GM21360 (cell line): ENCODE measurements at regions not wholly inside any gene's neighbourhood (a gene's known extent, or its start where the extent isn't known, plus 50 kb on each side); places are given as distances from the start of the nearest gene placed in this dataset.
"Not testable (repeated sequence)": the region's sequence is repeated elsewhere in the genome, so short reads cannot be mapped to it uniquely, and the experiment has no call there.

Experiments
- ATAC-seq: cut with Tn5 transposase; IDR thresholded peaks from one replicate; pipeline ENCODE4 v1.9.1; 2021; ENCODE audit warnings: mild to moderate bottlenecking, moderate library complexity; ENCODE audit not compliant: unreplicated experiment

- ATAC-seq = no peak
Measured at GRCh38 chr3:147244397-147244796, 161.9 kb downstream of the ZIC4 start.

- no peak for ATAC-seq
Measured at GRCh38 chr3:147240581-147240980, 165.8 kb downstream of the ZIC4 start.

DNA sequence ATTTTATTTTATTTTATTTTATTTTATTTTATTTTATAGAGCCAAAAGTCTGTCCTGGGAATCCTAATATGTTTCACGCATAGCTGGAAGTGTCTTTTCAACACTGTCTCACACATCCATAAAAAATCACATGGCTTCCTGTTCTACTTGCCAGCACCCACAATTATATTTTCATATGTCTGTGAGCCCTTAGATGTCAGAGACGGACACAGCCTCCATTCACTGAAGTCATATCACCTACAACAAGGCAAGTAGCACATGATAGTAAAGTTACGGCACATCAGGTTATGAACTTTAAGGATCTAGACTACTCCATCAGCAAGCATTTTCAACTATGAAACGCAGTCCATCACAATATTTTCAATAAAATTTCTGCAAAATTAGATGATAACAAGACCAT, 168.4 kb downstream of the ZIC4 start:
- no peak for ATAC-seq

GRCh38 chr3:147231980-147232379, 174.4 kb downstream of the ZIC4 start:
- not testable (repeated sequence) for ATAC-seq

GRCh38 chr3:147231111-147231510, 175.2 kb downstream of the ZIC4 start:
- no peak for ATAC-seq

- no peak for ATAC-seq
Measured at GRCh38 chr3:147222291-147222690, 184.1 kb downstream of the ZIC4 start.

DNA sequence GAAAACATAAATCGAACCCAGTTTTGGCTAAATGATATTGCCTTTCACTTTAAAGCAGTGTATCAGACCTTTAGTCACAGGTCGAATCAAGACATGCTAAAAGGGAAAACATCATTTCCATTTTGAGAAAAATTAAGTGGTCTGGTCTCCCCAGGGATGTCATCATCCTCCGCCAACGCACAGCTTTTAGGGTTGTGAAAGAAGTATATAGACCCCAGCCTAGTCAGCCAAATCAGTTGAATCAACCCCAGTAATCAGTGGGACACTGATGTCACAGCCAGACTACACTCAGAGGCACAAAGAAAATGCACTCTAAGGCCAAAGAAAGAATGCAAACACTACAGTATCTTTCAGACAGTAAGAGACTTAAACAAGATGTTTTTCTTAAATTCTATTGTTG, 187.4 kb downstream of the ZIC4 start:
- ATAC-seq = no peak

DNA sequence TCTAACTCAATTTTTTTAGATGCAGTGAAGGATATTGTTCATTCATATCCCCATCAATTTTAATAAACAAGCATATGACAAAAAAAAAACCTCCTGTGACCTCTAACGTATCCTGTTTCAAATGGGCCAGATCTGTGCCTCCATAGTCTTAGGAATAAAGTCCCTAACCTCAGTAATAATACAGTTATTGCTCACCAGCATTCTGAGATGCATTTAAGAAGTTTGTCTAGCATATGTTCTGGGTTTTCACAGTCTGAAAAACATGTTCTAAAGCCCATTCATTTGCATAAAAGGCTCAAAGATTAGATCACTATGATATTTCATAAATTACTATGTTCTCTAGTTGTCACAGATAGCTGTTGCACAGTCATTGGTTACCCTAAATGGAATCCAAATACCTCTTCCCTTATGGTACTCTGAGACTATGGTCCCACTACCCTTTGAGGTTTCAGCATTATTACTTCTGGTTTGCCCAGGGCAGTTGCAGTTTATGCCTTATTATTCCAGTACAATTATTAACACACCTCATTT, 190.1 kb downstream of the ZIC4 start:
- no peak for ATAC-seq

DNA sequence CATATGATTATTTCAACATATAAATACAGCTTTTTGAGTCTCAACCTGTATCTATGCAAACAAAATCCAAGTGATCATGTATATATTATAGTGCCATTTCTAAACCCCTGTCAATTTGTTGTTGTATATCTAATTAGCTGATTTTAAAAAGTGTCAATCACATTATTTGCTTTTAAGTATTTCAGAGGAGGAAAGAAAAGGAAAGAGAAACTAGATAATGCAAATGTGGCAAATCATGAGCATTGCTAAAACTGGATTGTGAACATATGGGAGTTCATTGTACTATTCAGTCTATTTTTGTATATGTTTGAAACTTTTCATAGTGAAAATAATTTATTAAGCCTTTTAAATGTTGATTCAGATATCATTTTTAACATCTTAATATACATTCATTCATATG, 190.7 kb downstream of the ZIC4 start:
- ATAC-seq = no peak

GRCh38 chr3:147213633-147214032, 192.7 kb downstream of the ZIC4 start:
- ATAC-seq = no peak

- ATAC-seq = no peak
Measured at GRCh38 chr3:147210676-147211075, 195.7 kb downstream of the ZIC4 start.

DNA sequence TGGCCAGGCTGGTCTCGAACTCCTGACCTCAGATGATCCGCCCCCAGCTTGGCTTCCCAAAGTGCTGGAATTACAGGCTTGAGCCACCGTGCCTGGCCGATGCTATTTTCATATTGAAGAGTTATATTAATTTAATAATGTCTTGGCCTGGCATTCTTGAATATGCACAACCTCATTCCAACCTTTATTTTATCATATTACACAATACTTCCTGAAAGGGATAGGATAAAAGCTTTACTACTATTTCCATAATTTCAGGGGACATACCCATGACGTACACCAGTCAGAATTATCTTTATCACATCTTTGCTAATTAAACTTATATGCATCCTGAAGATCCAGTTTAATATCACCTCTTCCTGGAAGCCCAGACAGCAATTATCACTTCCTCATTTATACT, 205.3 kb downstream of the ZIC4 start:
- no peak for ATAC-seq

GRCh38 chr3:147200545-147200944, 205.8 kb downstream of the ZIC4 start:
- no peak for ATAC-seq

DNA sequence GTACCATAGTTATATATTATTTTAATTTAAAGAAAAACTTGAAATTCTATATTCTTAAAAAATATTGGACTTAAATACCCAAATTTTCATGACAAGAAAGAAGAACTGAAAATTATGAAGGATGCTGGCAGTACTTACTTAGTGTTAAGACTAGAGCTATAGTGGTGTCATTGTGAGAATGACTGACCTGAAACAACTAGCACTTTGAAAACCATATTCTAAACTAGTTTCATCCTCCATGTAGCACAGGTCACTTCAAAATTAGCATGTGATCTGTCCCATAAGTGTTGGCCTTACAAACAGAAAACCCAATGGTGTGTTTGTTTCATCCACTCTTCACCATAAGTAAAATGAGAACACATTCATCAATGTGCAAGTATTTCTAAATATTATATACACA, 208.6 kb downstream of the ZIC4 start:
- ATAC-seq = no peak

DNA sequence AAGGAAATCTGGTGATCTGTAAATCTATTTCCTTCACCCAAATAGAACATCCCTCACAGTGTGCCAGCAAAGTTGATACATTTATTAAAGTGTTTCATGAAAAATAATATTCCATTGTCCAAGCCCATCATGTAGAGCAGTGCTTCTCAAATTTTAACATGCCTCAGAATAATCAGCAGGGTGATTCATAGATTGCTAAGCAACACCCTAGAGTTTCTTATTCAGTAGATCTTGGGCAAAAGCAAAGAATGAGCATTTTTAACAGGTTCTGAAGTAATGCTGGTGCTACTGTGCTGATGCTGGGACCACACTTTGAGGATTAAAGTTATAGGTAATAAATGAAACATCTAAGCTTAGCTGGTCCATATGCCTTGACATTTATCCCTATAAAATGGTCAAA, 210.5 kb downstream of the ZIC4 start:
- no peak for ATAC-seq

- ATAC-seq = peak; percentile 73
Measured at GRCh38 chr3:147191795-147192385, 214.5 kb downstream of the ZIC4 start.

DNA sequence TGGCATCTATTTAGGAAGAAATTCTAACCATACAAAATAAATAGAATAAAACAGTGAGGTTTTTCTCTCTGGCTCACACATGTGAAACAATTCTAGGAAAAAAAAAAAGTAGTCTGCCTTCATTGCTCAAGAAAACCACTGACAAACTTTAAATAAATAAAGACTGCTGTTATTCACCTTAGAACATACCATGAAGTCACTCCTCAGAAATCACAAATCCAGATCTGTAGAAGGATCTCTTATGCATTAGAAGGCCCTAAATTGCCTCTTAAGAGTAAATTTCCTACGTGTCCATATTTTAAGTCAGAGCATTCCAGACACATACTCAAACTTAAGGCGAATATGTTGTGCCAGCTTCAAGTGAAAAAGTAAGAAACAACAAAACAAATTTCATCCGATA, 217.3 kb downstream of the ZIC4 start:
- no peak for ATAC-seq

DNA sequence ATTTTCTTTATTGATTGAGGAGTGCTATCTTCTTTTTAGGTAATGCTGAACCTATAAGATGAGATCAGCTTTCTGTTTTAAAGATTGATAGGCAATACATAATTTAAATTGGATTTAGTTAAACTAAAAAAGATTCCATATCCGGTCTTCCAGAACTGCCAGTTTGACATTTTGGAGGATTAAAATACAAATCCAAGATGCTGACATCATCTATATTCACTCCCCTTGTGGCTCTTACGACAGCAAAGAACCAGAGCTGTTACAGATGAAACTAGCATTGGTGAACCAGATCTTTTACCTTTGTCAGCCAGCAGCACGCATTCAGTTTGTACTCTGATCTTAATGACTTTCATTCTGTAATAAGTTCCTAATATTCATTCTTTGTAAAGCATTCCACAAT, 218.7 kb downstream of the ZIC4 start:
- no peak for ATAC-seq

GRCh38 chr3:147185781-147186180, 220.6 kb downstream of the ZIC4 start:
- no peak for ATAC-seq

DNA sequence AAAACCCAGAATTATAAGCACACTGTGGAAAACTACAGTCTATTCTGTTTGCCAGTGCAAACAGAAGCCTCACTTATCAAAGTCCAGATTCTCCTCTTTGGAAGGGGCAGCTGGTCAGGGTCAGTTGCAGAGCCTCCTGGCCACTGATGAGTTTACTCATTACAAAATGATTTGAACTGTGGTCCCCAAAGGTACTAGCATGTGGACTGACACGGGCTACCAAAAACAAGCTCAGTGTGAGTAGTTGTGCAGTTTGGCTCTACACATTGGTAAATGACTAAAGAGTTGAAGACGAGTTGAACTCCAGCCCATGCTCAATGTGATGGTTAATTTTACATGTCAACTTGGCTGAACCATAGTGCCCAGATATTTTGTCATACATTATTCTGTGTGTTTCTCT, 221.5 kb downstream of the ZIC4 start:
- ATAC-seq = no peak

- no peak for ATAC-seq
Measured at GRCh38 chr3:147173257-147173656, 233.1 kb downstream of the ZIC4 start.

DNA sequence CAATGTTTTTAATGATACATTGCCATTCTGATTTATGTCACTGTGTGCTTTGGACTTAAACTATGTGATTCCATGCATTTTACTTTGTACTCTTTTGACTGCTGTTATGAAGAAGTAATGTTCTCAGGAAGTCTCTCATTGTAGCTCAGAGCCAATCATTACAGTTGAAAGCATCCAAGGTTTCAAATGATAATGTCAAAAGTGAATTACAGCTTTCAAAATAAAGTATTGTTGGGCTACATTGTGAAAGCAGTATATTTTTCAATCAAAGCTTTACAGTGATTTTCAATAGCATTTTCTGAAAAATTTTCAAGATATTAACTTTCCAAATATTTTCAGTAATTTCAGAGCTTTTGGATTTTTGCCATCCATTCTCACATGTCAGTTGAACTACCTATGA, 243.6 kb downstream of the ZIC4 start:
- no peak for ATAC-seq

DNA sequence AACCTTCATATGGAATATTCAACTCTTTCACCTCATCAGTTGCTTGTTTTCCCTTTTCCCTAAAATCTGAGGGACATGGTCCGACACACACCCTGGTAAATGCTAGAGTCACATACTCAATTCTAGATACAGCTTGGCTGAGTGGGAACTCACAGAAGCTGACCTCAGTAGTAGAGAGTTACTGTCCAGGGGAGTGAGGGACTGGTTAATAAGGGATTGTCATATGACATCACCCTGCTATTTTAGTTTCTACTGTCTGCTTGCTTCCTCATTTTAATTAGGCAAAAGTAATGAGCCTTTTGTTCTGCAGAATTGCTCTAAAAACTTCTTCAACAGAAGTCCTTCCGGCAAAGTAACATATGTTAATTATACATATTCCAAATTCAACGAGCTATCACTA, 244.5 kb downstream of the ZIC4 start:
- no peak for ATAC-seq
